Glutamatergic neuron (in vitro differentiated cells): ENCODE measurements at regions not wholly inside any gene's neighbourhood (a gene's known extent, or its start where the extent isn't known, plus 50 kb on each side); places are given as distances from the start of the nearest gene placed in this dataset.

Experiments
- DNase-seq: peaks from one replicate; pipeline ENCODE4 v3.0.0; 2022
- H3K27ac Mint-ChIP-seq: one replicate; pipeline ENCODE4 v1.8.0; 2020; ENCODE audit warnings: mild to moderate bottlenecking, mixed read lengths, inconsistent platforms; ENCODE audit not compliant: unreplicated experiment
- H3K27me3 Mint-ChIP-seq: one replicate; pipeline ENCODE4 v1.8.0; 2020; ENCODE audit warnings: mild to moderate bottlenecking, moderate library complexity, mixed read lengths, inconsistent platforms; ENCODE audit not compliant: unreplicated experiment
- H3K36me3 Mint-ChIP-seq: one replicate; pipeline ENCODE4 v1.8.0; 2020; ENCODE audit warnings: mild to moderate bottlenecking, mixed read lengths, inconsistent platforms; ENCODE audit not compliant: unreplicated experiment
- H3K4me1 Mint-ChIP-seq: one replicate; pipeline ENCODE4 v1.8.0; 2020; ENCODE audit warnings: mild to moderate bottlenecking, low read depth, mixed read lengths, inconsistent platforms; ENCODE audit not compliant: unreplicated experiment
- H3K4me3 Mint-ChIP-seq: one replicate; pipeline ENCODE4 v1.8.0; 2020; ENCODE audit warnings: mild to moderate bottlenecking, mixed read lengths, inconsistent platforms; ENCODE audit not compliant: unreplicated experiment
- H3K9me3 Mint-ChIP-seq: one replicate; pipeline ENCODE4 v1.8.0; 2020; ENCODE audit warnings: mild to moderate bottlenecking, moderate library complexity, mixed read lengths, inconsistent platforms; ENCODE audit not compliant: unreplicated experiment
- CTCF ChIP-seq: fragments of 200-600 bp; sonication (generic); IDR thresholded peaks from one replicate; pipeline ENCODE4 v1.5.0; 2021; ENCODE audit not compliant: partially characterized antibody, unreplicated experiment

- no peak overlapping the region for H3K4me3 Mint-ChIP-seq
- peaks cover 10% of the 10 kb centered on the region for H3K9me3 Mint-ChIP-seq
- no peak for TF ChIP-seq CTCF
- peaks cover 23% of the 10 kb centered on the region for H3K4me1 Mint-ChIP-seq
- DNase-seq: no peak
- no peaks in the 10 kb centered on the region for H3K36me3 Mint-ChIP-seq
- H3K27ac Mint-ChIP-seq: no peak overlapping the region
- peaks cover 6% of the 10 kb centered on the region for H3K27me3 Mint-ChIP-seq
Observed at GRCh38 chr2:158740127-158740526, 55.0 kb upstream of the DAPL1 start.

GRCh38 chr2:158740621-158741020, 54.5 kb upstream of the DAPL1 start:
- TF ChIP-seq CTCF: no peak
- peaks cover 10% of the 10 kb centered on the region for H3K9me3 Mint-ChIP-seq
- peaks cover 28% of the 10 kb centered on the region for H3K4me1 Mint-ChIP-seq
- H3K36me3 Mint-ChIP-seq: no peaks in the 10 kb centered on the region
- no peak for DNase-seq
- peaks cover 6% of the 10 kb centered on the region for H3K27me3 Mint-ChIP-seq
- no peak overlapping the region for H3K4me3 Mint-ChIP-seq
- peak overlapping the region; percentile 34 for H3K27ac Mint-ChIP-seq

- Mint-ChIP-seq H3K27me3 (peaks cover under 1% of the 10 kb centered on the region), H3K27ac (no peak overlapping the region), H3K4me3 (no peak overlapping the region), H3K4me1 (peaks cover 23% of the 10 kb centered on the region), H3K9me3 (peaks cover 5% of the 10 kb centered on the region), H3K36me3 (no peaks in the 10 kb centered on the region)
- DNase-seq: no peak
- no peak for TF ChIP-seq CTCF
Observed at GRCh38 chr2:158741625-158742024, 53.5 kb upstream of the DAPL1 start.

- peaks cover 19% of the 10 kb centered on the region for H3K4me1 Mint-ChIP-seq
- no peak overlapping the region for H3K4me3 Mint-ChIP-seq
- H3K27ac Mint-ChIP-seq: no peak overlapping the region
- no peaks in the 10 kb centered on the region for H3K9me3 Mint-ChIP-seq
- DNase-seq: no peak
- TF ChIP-seq CTCF: no peak
- H3K36me3 Mint-ChIP-seq: no peaks in the 10 kb centered on the region
- H3K27me3 Mint-ChIP-seq: no peaks in the 10 kb centered on the region
Observed at GRCh38 chr2:158742536-158742935, 52.6 kb upstream of the DAPL1 start.

- Mint-ChIP-seq H3K36me3 (no peaks in the 10 kb centered on the region), H3K4me3 (no peak overlapping the region), H3K9me3 (no peaks in the 10 kb centered on the region), H3K4me1 (peaks cover 14% of the 10 kb centered on the region), H3K27ac (no peak overlapping the region), H3K27me3 (no peaks in the 10 kb centered on the region)
- TF ChIP-seq CTCF: no peak
- DNase-seq: no peak
Observed at GRCh38 chr2:158743466-158743865, 51.7 kb upstream of the DAPL1 start.
